Pons (tissue), 1 donor: ENCODE measurements at regions not wholly inside any gene's neighbourhood (a gene's known extent, or its start where the extent isn't known, plus 50 kb on each side); places are given as distances from the start of the nearest gene placed in this dataset.
"Not testable (repeated sequence)": the region's sequence is repeated elsewhere in the genome, so short reads cannot be mapped to it uniquely, and the experiment has no call there.

Source experiments
- DNase-seq: peaks from one replicate; pipeline ENCODE4 v3.0.0-alpha.2; 2016; ENCODE audit warnings: low spot score

GRCh38 chr4:24208691-24209090, 318.8 kb upstream of the PPARGC1A start:
- no peak for DNase-seq

GRCh38 chr4:24204708-24205107, 314.9 kb upstream of the PPARGC1A start:
- not testable (repeated sequence) for DNase-seq

GRCh38 chr4:24203926-24204325, 314.1 kb upstream of the PPARGC1A start:
- DNase-seq, result no peak

DNA sequence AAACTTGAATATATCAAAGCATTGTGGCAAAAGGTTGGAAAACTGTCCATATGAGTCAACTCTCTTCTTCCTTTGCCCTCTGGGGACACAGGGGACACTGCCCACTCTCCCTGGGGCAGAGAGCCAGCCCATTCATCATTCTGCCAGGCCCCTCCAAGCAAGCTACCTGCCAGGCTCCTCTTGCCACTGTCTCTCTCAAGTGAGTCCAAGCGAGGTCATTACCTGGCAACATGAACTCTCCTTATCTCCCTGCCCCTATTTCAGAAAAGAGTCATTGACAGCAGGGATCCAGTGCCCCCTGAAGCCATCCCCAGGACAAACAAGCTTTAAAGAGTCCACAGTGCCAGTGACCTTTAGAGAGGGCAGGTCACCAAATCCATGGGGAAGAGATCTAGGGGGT, 312.7 kb upstream of the PPARGC1A start:
- DNase-seq, result no peak

- no peak for DNase-seq
Observed at GRCh38 chr4:24197955-24198354, 308.1 kb upstream of the PPARGC1A start.

GRCh38 chr4:24196785-24197184, 306.9 kb upstream of the PPARGC1A start:
- no peak for DNase-seq

GRCh38 chr4:24195991-24196736, 306.3 kb upstream of the PPARGC1A start:
- no peak for DNase-seq

DNA sequence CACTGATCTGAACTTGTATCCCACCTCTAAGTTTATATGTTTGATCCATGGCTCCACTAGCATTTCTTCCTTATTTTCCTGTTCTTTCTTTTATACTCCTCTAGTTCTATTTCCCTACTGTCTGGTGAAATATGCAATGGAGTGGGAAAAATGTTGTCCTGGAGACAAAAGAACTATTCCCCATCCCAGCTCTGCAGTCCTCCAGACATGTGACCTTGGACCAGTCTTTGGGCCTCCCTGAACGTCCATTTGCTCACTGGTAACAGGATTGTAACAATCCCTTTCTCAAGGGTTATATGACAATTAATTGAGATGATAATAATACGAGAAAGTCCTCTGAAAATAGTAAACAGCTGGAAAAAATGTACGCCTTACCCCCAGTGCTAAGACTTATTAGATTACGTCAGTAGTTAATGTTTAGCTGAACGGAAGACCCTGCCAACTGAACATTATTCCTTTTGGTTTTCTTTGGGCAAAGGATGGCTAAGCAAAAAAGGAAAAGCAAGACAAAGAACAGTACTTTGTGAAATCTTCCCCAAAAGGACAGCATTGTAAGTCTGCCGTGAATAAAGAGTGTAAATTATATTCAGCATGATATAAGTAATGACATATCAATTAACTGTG, 302.3 kb upstream of the PPARGC1A start:
- DNase-seq, result no peak

GRCh38 chr4:24190761-24191695, 301.2 kb upstream of the PPARGC1A start:
- no peak for DNase-seq

GRCh38 chr4:24188459-24188858, 298.6 kb upstream of the PPARGC1A start:
- no peak for DNase-seq

DNA sequence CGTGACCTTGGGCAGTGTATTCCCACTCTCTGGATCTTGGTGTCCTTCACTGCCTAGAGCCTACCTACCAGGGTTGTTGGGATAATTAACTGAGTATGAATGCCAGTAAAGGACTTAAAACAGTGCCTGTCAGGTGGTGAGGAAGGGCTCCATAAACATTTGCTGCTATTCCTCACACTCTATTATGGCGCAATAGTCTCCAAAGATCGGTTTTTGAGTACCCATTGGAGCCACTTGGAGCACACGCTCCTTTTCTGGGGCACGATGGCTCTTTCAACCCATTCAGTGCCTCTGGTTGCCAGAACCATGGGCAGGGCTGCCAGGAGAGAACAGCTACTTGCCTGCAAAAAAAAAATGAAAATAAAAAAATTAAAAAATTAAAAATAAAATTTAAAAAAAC, 296.6 kb upstream of the PPARGC1A start:
- no peak for DNase-seq

DNA sequence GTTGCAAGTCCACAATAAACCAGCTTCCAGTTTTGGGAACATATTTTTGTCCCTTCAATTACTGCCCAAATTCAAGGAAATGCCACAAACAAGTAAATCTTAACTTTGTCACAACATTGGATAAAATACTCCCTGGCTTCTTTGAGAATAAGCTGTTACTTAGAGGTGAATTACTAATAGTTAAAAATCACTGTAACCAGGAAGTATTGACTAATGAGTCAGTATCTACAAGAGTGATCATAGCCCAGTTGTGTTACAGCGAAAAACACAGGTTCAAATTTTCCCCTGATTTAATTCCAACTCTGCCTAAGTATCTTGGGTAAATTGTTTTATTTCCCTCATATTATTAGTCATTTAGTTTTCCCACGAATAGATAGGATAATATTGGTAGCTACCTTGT, 291.2 kb upstream of the PPARGC1A start:
- no peak for DNase-seq

DNA sequence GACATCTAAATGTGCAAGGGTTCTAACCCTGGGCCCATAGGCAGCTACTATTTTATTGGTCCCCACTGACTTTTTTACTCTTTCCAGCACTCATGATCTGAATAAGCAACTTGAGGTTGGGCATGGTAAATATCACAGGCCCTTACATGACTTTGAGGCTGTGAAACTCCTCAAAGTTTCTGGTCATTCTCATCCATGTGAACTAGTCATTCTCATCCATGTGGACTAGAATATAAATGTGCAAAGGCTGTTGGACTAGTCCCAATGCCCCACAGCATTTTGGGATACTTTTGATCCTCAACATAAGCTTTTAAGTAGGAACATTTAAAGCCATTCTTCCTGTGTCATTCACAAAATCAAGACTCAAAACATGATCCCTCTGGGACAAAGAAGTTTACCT, 290.7 kb upstream of the PPARGC1A start:
- DNase-seq, result no peak

DNA sequence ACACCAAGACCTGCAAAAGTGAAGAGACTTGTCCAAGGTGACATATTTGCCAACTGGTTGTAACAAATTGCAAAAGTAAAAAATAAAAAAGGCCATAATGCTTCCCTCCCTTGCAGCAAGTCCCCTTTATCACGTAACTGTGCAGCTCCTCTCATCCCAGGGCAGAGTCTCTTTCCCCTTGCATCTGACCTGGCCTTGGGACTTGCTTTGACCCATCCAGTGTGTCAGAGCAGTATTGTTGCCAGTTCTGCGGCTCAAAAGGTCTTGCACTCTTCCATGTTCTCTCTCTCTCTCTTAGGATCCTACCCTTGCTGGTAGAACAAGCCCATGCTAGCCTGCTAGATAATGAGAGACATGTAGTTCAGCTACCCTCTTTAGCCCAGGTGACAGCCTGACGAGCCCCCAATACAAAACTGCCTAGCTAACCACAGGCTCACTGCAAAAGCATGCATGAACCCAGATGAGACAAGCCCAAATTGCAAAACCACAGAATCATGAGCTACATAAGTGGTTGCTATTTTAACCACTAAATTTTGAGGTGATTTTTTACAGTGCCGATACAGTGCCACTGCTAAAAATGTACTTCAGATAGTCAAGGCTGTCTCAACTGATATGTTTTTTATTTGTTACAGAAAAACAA, 289.5 kb upstream of the PPARGC1A start:
- no peak for DNase-seq

GRCh38 chr4:24177443-24177842, 287.6 kb upstream of the PPARGC1A start:
- not testable (repeated sequence) for DNase-seq

DNA sequence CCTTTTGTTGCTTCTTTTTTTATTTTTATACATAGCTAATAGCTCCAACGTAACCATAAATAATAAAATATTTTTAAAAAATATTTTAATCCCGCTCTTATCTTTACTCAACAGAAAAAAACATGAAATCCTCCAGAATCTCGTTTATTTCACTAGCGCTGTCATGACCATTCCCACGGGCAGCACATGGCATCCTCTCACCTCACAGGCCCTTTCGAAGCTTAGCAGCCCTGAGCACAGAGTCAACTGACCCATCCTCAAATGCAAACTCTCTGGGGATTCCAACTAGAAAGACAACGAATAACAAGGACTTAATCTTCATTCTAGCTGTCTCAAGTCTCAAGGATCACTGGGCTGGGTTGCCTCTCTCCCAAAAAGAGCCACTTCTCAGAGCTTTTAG, 285.9 kb upstream of the PPARGC1A start:
- no peak for DNase-seq

DNA sequence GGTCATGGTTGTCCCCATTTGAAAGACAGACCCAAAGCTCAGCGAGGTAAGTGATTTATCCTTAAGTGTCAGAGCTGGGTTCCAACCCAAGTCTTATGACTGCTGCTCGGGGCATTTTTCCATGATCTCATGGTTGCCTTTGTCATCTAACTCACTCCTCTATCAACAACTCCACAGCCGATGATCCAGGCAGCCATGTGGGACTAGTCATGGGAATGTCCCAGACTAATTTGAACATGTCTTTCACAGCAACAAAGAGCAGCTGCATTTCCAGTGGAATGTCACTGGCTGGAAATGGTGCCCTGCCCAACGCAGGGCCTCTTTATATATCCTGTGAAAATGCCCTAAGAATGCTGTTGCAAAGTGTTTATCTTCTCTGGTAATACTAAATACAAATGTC, 284.8 kb upstream of the PPARGC1A start:
- no peak for DNase-seq

DNA sequence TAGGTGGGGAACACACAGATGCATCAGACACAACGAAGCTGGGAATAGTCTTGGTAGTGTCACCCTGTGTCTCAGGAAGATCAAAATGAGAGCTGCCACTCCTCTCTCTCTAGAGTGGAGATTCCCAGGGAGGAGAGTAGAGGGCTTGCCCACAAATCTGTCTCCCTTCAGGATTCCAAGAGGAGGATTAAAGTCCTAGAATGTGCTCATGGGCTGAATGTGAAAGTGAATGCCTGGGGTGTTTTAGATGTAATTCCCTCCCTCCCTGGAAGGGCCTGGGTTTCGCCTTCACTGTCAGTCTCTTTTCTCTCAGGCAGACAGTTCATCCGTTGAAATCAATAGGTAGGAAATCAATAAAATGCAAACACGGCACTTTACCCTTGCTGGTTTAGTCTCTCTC, 282.6 kb upstream of the PPARGC1A start:
- no peak for DNase-seq

GRCh38 chr4:24169956-24170355, 280.1 kb upstream of the PPARGC1A start:
- DNase-seq, result no peak

DNA sequence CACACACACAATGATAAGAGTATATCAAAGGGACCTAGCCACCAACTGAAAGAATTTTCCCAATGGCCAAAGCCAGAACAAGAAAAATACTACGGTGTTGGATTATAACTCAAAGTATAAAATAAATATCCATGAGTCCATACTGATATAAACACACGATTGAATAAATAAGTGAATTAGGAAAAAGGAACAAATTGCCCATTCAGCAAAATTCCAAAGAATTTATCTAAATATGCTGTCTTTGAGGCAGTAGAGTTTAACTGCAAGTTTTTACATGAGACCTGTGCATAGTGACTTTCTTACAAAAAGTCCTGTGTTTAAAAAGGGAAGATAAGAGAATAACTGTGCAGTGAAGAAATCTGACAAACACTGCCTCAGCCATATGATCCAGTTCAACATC, 278.8 kb upstream of the PPARGC1A start:
- no peak for DNase-seq

GRCh38 chr4:24166501-24166900, 276.7 kb upstream of the PPARGC1A start:
- no peak for DNase-seq

DNA sequence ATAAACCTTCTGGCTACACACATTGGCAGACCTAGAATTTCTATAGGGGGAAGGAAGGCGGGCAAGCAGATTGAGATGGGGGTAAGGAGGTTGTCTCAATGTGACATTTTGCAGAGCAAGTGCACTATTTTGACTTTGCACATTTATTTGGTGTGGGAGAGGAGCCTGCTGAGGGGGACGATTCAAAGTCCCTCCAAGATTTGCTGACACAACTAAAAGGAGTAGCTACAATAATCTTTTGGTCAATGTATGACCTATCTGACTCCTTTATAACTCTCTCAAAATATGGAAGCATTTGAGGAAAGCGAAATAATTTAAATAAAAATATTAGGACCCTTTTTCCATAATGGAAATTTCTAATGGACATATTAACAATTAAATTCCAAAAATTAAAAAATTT, 274.9 kb upstream of the PPARGC1A start:
- DNase-seq, result no peak
